GM23338 (cell line): ENCODE measurements at regions not wholly inside any gene's neighbourhood (a gene's known extent, or its start where the extent isn't known, plus 50 kb on each side); places are given as distances from the start of the nearest gene placed in this dataset.

Experiments
- ATAC-seq: fragments of 200-7000 bp; cut with Tn5 transposase; 3 replicates; pipeline ENCODE4 v1.9.1; 2020
- DNase-seq: peaks from one replicate; pipeline ENCODE4 v3.0.0-alpha.2; 2015; ENCODE audit warnings: low spot score
- H2AFZ ChIP-seq: fragments of 200-600 bp; sonication (generic); 2 replicates; pipeline ENCODE4 v1.8.0; 2016; ENCODE audit warnings: antibody characterized with exemption, mild to moderate bottlenecking, moderate library complexity
- H3F3A ChIP-seq: fragments of 200-600 bp; sonication (generic); replicated peaks from 2 replicates; pipeline ENCODE4 v1.8.0; 2017; ENCODE audit warnings: antibody characterized with exemption, mixed run types, low read depth
- H3K27ac ChIP-seq: fragments of 200-600 bp; sonication (generic); 2 replicates; pipeline ENCODE4 v1.6.1; 2016; ENCODE audit warnings: low read depth
- H3K27me3 ChIP-seq: fragments of 200-600 bp; sonication (generic); 2 replicates; pipeline ENCODE4 v1.8.0; 2016; ENCODE audit warnings: mild to moderate bottlenecking, mixed run types, moderate library complexity; ENCODE audit not compliant: insufficient read depth
- H3K36me3 ChIP-seq: fragments of 200-600 bp; sonication (generic); 2 replicates; pipeline ENCODE4 v1.8.0; 2016; ENCODE audit warnings: mild to moderate bottlenecking; ENCODE audit not compliant: insufficient read depth
- H3K4me1 ChIP-seq: fragments of 200-600 bp; sonication (generic); 2 replicates; pipeline ENCODE4 v1.8.0; 2016; ENCODE audit warnings: mild to moderate bottlenecking, moderate library complexity; ENCODE audit not compliant: insufficient read depth
- H3K4me2 ChIP-seq: fragments of 200-600 bp; sonication (generic); 2 replicates; pipeline ENCODE4 v1.7.1; 2017; ENCODE audit warnings: mixed run types
- H3K4me3 ChIP-seq: fragments of 200-600 bp; sonication (generic); 2 replicates; pipeline ENCODE4 v1.6.1; 2016; ENCODE audit warnings: mixed run types
- H3K79me2 ChIP-seq: fragments of 200-600 bp; sonication (generic); replicated peaks from 2 replicates; pipeline ENCODE4 v1.8.0; 2017; ENCODE audit warnings: mild to moderate bottlenecking; ENCODE audit not compliant: insufficient read depth
- H3K9me2 ChIP-seq: fragments of 200-600 bp; sonication (generic); 2 replicates; pipeline ENCODE4 v1.8.0; 2017; ENCODE audit not compliant: insufficient read depth
- H4K20me1 ChIP-seq: fragments of 200-600 bp; sonication (generic); replicated peaks from 2 replicates; pipeline ENCODE4 v1.8.0; 2017; ENCODE audit warnings: mild to moderate bottlenecking; ENCODE audit not compliant: insufficient read depth
- H3K27ac Mint-ChIP-seq: 2 replicates; pipeline ENCODE4 v1.8.0; 2020; ENCODE audit warnings: inconsistent platforms, mild to moderate bottlenecking, moderate library complexity, mixed read lengths
- H3K27me3 Mint-ChIP-seq: 3 replicates; pipeline ENCODE4 v1.8.0; 2022; ENCODE audit warnings: low read depth, mild to moderate bottlenecking, moderate library complexity, mixed read lengths, inconsistent platforms; ENCODE audit not compliant: insufficient read depth, poor library complexity
- H3K36me3 Mint-ChIP-seq: 3 replicates; pipeline ENCODE4 v1.8.0; 2021; ENCODE audit warnings: low read depth, mild to moderate bottlenecking, inconsistent platforms, moderate library complexity, mixed read lengths
- H3K4me1 Mint-ChIP-seq: 3 replicates; pipeline ENCODE4 v1.8.0; 2020; ENCODE audit warnings: mild to moderate bottlenecking, inconsistent platforms, mixed read lengths
- H3K4me3 Mint-ChIP-seq: 3 replicates; pipeline ENCODE4 v1.8.0; 2021; ENCODE audit warnings: moderate library complexity, mild to moderate bottlenecking, inconsistent platforms, mixed read lengths
- H3K9me3 Mint-ChIP-seq: 3 replicates; pipeline ENCODE4 v1.8.0; 2020; ENCODE audit warnings: moderate library complexity, mild to moderate bottlenecking, inconsistent platforms, mixed read lengths
- CREB1 ChIP-seq: fragments of 250-450 bp; sonication (Bioruptor Pico); IDR thresholded peaks from 2 replicates; pipeline ENCODE4 v1.5.0; 2020; ENCODE audit warnings: low read depth, mild to moderate bottlenecking, moderate library complexity
- EZH2 ChIP-seq: fragments of 200-600 bp; sonication (generic); IDR thresholded peaks from one replicate; pipeline ENCODE4 v1.8.0; 2017; ENCODE audit warnings: antibody characterized with exemption, mild to moderate bottlenecking, low read depth; ENCODE audit not compliant: unreplicated experiment
- EZH2phosphoT487 ChIP-seq: fragments of 200-600 bp; sonication (generic); IDR thresholded peaks from one replicate; pipeline ENCODE4 v1.8.1; 2018; ENCODE audit warnings: antibody characterized with exemption; ENCODE audit not compliant: unreplicated experiment
- JUNB ChIP-seq: IDR thresholded peaks from one replicate; pipeline ENCODE4 v1.6.1; 2016; ENCODE audit warnings: antibody characterized with exemption; ENCODE audit not compliant: unreplicated experiment
- NANOG ChIP-seq: IDR thresholded peaks from 2 replicates; pipeline ENCODE4 v1.6.1; 2016; ENCODE audit warnings: antibody characterized with exemption, borderline replicate concordance
- POLR2AphosphoS5 ChIP-seq: IDR thresholded peaks from 2 replicates; pipeline ENCODE4 v1.6.1; 2016; ENCODE audit warnings: antibody characterized with exemption, low read depth
- REST ChIP-seq: IDR thresholded peaks from one replicate; pipeline ENCODE4 v1.6.1; 2018; ENCODE audit warnings: antibody characterized with exemption; ENCODE audit not compliant: unreplicated experiment
- STAT1 ChIP-seq: IDR thresholded peaks from one replicate; pipeline ENCODE4 v1.6.1; 2016; ENCODE audit warnings: antibody characterized with exemption; ENCODE audit not compliant: unreplicated experiment
- ZNF114 ChIP-seq: fragments of 250-450 bp; sonication (Bioruptor Pico); IDR thresholded peaks from 2 replicates; pipeline ENCODE4 v1.5.0; 2020; ENCODE audit warnings: mild to moderate bottlenecking, moderate library complexity
- ZNF331 ChIP-seq: fragments of 250-450 bp; sonication (Bioruptor Pico); IDR thresholded peaks from 2 replicates; pipeline ENCODE4 v1.5.0; 2020; ENCODE audit warnings: low read depth, mild to moderate bottlenecking, moderate library complexity
- TF ChIP-seq, protein P1 (sequence below): IDR thresholded peaks from 2 replicates; pipeline ENCODE4 v1.6.1; 2016; ENCODE audit warnings: antibody characterized with exemption
- TF ChIP-seq, protein P2 (sequence below): fragments of 250-450 bp; sonication (Bioruptor Pico); IDR thresholded peaks from 2 replicates; pipeline ENCODE4 v1.5.0; 2020; ENCODE audit warnings: mild to moderate bottlenecking, moderate library complexity
- TF ChIP-seq, protein P3 (sequence below), 2 experiments: fragments of 200-600 bp in 1 of 2; sonication (generic) in 1 of 2; conservative IDR thresholded peaks; 2 replicates each; pipeline versions ENCODE4 v1.5.1 to v1.6.1; 2016 to 2017; ENCODE audit warnings: antibody characterized with exemption in 2 of 2, low read depth in 2 of 2, mild to moderate bottlenecking in 2 of 2, moderate library complexity in 1 of 2

DNA sequence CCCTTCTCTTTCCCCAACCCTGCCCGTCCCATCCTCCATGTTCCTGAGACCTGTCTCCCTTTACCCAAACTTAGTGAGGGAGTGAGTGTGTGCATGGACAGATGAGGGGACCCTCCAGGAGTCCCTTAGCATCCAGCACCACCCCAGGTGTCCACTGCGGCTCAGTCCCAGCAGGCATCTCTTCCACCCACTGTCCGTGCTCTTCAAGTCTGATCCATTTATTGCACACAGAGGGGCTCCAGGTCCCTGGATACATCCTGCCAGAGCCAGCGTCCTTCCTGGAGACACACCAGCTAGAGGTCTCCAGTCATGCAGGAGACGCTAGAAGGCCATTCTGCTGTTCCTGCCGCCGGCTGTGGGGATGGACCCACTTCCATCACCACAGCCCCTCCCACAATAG lies 239.2 kb downstream of the ADGRD1 start:
- Mint-ChIP-seq H3K9me3 (peaks cover 29% of the 10 kb centered on the region), H3K36me3 (peaks cover 9% of the 10 kb centered on the region; the same call in 2 of the 3 replicates), H3K27ac (no peak overlapping the region), H3K4me3 (no peak overlapping the region), H3K4me1 (no peaks in the 10 kb centered on the region; the same call in 2 of the 3 replicates), H3K27me3 (peaks cover 11% of the 10 kb centered on the region)
- no peak overlapping the region for H3K4me3 ChIP-seq
- DNase-seq (no peak), ATAC-seq (no peak)
- TF ChIP-seq, protein P1, sequence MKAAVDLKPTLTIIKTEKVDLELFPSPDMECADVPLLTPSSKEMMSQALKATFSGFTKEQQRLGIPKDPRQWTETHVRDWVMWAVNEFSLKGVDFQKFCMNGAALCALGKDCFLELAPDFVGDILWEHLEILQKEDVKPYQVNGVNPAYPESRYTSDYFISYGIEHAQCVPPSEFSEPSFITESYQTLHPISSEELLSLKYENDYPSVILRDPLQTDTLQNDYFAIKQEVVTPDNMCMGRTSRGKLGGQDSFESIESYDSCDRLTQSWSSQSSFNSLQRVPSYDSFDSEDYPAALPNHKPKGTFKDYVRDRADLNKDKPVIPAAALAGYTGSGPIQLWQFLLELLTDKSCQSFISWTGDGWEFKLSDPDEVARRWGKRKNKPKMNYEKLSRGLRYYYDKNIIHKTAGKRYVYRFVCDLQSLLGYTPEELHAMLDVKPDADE, result no peak
- no peak for TF ChIP-seq STAT1
- TF ChIP-seq EZH2phosphoT487, result no peak
- no peak for TF ChIP-seq REST
- no peak for TF ChIP-seq NANOG
- no peak for TF ChIP-seq EZH2
- TF ChIP-seq ZNF331, result no peak
- no peak for TF ChIP-seq ZNF114 (CRISPR knock-in tag)
- TF ChIP-seq, protein P2, sequence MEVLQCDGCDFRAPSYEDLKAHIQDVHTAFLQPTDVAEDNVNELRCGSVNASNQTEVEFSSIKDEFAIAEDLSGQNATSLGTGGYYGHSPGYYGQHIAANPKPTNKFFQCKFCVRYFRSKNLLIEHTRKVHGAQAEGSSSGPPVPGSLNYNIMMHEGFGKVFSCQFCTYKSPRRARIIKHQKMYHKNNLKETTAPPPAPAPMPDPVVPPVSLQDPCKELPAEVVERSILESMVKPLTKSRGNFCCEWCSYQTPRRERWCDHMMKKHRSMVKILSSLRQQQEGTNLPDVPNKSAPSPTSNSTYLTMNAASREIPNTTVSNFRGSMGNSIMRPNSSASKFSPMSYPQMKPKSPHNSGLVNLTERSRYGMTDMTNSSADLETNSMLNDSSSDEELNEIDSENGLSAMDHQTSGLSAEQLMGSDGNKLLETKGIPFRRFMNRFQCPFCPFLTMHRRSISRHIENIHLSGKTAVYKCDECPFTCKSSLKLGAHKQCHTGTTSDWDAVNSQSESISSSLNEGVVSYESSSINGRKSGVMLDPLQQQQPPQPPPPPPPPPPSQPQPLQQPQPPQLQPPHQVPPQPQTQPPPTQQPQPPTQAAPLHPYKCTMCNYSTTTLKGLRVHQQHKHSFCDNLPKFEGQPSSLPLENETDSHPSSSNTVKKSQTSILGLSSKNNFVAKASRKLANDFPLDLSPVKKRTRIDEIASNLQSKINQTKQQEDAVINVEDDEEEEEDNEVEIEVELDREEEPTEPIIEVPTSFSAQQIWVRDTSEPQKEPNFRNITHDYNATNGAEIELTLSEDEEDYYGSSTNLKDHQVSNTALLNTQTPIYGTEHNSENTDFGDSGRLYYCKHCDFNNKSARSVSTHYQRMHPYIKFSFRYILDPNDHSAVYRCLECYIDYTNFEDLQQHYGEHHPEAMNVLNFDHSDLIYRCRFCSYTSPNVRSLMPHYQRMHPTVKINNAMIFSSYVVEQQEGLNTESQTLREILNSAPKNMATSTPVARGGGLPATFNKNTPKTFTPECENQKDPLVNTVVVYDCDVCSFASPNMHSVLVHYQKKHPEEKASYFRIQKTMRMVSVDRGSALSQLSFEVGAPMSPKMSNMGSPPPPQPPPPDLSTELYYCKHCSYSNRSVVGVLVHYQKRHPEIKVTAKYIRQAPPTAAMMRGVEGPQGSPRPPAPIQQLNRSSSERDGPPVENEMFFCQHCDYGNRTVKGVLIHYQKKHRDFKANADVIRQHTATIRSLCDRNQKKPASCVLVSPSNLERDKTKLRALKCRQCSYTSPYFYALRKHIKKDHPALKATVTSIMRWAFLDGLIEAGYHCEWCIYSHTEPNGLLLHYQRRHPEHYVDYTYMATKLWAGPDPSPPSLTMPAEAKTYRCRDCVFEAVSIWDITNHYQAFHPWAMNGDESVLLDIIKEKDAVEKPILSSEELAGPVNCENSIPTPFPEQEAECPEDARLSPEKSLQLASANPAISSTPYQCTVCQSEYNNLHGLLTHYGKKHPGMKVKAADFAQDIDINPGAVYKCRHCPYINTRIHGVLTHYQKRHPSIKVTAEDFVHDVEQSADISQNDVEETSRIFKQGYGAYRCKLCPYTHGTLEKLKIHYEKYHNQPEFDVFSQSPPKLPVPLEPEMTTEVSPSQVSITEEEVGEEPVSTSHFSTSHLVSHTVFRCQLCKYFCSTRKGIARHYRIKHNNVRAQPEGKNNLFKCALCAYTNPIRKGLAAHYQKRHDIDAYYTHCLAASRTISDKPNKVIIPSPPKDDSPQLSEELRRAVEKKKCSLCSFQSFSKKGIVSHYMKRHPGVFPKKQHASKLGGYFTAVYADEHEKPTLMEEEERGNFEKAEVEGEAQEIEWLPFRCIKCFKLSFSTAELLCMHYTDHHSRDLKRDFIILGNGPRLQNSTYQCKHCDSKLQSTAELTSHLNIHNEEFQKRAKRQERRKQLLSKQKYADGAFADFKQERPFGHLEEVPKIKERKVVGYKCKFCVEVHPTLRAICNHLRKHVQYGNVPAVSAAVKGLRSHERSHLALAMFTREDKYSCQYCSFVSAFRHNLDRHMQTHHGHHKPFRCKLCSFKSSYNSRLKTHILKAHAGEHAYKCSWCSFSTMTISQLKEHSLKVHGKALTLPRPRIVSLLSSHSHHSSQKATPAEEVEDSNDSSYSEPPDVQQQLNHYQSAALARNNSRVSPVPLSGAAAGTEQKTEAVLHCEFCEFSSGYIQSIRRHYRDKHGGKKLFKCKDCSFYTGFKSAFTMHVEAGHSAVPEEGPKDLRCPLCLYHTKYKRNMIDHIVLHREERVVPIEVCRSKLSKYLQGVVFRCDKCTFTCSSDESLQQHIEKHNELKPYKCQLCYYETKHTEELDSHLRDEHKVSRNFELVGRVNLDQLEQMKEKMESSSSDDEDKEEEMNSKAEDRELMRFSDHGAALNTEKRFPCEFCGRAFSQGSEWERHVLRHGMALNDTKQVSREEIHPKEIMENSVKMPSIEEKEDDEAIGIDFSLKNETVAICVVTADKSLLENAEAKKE (CRISPR knock-in tag), result no peak
- no peak for TF ChIP-seq JUNB
- no peak for TF ChIP-seq CREB1 (CRISPR knock-in tag)
- no peak for TF ChIP-seq POLR2AphosphoS5
- TF ChIP-seq, protein P3, sequence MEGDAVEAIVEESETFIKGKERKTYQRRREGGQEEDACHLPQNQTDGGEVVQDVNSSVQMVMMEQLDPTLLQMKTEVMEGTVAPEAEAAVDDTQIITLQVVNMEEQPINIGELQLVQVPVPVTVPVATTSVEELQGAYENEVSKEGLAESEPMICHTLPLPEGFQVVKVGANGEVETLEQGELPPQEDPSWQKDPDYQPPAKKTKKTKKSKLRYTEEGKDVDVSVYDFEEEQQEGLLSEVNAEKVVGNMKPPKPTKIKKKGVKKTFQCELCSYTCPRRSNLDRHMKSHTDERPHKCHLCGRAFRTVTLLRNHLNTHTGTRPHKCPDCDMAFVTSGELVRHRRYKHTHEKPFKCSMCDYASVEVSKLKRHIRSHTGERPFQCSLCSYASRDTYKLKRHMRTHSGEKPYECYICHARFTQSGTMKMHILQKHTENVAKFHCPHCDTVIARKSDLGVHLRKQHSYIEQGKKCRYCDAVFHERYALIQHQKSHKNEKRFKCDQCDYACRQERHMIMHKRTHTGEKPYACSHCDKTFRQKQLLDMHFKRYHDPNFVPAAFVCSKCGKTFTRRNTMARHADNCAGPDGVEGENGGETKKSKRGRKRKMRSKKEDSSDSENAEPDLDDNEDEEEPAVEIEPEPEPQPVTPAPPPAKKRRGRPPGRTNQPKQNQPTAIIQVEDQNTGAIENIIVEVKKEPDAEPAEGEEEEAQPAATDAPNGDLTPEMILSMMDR (conservative IDR thresholded peaks at IDR 0.05; ENCODE audit: low read depth in 2 of 2), result no peak
- no peaks in the 10 kb centered on the region for H3K9me2 ChIP-seq
- H3K36me3 ChIP-seq, result no peaks in the 10 kb centered on the region
- no peak overlapping the region for H2AFZ ChIP-seq
- H3K27me3 ChIP-seq, result no peaks in the 10 kb centered on the region
- no peak overlapping the region for H3K4me2 ChIP-seq
- no peaks in the 10 kb centered on the region for H3K79me2 ChIP-seq
- no peaks in the 10 kb centered on the region for H3K4me1 ChIP-seq
- no peaks in the 10 kb centered on the region for H3F3A ChIP-seq
- H4K20me1 ChIP-seq, result no peaks in the 10 kb centered on the region
- H3K27ac ChIP-seq, result no peak overlapping the region
